Stomach (tissue), 4 donors: ENCODE measurements at regions not wholly inside any gene's neighbourhood (a gene's known extent, or its start where the extent isn't known, plus 50 kb on each side); places are given as distances from the start of the nearest gene placed in this dataset.

Source experiments
- POLR2A ChIP-seq, 4 donors: fragments of 450-650 bp; IDR thresholded peaks; one replicate each; pipeline ENCODE4 v1.6.1; 2016; ENCODE audit warnings: antibody characterized with exemption in 4 of 4, control low read depth in 2 of 4, mild to moderate bottlenecking in 1 of 4, moderate library complexity in 1 of 4
- TF ChIP-seq, protein P1 (sequence below), 7 experiments: fragments of 450-650 bp in 4 of 7; fragments of 200-600 bp in 3 of 7; sonication (generic) in 3 of 7; IDR thresholded peaks; one replicate each; pipeline ENCODE4 v1.5.1; 2016 to 2019; ENCODE audit warnings: antibody characterized with exemption in 7 of 7, control low read depth in 2 of 7, mild to moderate bottlenecking in 1 of 7

DNA sequence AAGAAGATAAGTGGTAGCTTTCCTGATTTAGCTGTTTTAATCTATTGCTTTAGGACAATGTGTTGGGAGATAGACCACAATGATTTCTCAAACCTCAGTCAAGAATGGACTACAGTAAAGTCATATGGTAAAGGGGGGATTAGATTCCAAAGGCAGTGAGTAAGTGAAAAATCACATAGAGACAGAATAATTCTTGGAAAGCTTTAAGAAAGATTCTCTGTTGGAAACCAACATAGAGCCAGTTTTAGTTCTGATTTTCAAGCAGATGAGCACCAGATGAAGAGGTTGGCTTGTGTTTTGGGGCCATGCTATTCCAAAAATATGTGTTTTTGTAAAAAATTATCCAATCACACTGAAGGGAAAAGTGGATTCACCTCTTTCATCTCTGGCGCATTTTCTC lies 256.8 kb upstream of the RPS23 start:
- no peak for TF ChIP-seq POLR2A (IDR thresholded peaks at IDR 0.05)
- TF ChIP-seq, protein P1, sequence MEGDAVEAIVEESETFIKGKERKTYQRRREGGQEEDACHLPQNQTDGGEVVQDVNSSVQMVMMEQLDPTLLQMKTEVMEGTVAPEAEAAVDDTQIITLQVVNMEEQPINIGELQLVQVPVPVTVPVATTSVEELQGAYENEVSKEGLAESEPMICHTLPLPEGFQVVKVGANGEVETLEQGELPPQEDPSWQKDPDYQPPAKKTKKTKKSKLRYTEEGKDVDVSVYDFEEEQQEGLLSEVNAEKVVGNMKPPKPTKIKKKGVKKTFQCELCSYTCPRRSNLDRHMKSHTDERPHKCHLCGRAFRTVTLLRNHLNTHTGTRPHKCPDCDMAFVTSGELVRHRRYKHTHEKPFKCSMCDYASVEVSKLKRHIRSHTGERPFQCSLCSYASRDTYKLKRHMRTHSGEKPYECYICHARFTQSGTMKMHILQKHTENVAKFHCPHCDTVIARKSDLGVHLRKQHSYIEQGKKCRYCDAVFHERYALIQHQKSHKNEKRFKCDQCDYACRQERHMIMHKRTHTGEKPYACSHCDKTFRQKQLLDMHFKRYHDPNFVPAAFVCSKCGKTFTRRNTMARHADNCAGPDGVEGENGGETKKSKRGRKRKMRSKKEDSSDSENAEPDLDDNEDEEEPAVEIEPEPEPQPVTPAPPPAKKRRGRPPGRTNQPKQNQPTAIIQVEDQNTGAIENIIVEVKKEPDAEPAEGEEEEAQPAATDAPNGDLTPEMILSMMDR (IDR thresholded peaks at IDR 0.05) = no peak
